ENCODE measurements at regions not wholly inside any gene's neighbourhood (a gene's known extent, or its start where the extent isn't known, plus 50 kb on each side); places are given as distances from the start of the nearest gene placed in this dataset.
"Not testable (repeated sequence)": the region's sequence is repeated elsewhere in the genome, so short reads cannot be mapped to it uniquely, and the experiment has no call there.

GRCh38 chr10:30531751-30532530 is 97.6 kb downstream of the LYZL2 start:
- DNase-seq: no peak

DNA sequence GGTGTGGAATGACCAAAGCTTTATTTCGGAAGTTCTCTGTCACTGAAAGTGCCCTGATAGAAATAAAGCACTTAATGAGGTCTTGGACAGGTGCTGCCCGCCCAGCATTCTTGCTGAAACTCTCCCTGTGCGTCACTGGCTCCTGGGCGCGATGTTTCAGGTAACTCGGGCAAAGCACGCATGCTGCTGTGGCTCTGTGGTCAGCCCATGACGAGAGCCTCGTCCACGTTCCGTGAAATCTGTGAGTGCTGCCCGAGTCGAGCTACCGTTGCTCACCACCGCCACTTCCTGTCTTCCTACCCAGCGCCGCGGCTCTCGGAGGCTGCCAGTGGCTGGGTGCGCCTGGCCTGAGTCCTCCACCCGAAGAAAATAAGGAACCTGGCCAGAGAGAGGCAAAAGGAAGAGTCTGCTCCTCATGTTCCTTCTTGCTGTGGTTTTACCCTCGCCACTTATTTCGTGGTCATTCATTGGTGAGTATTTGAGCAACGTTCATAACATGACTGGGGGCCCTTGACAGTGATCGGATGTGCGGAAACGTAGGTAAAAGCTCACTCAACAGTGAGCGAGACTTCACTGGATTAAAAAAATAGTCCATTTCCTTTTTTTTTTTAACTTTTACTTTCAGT is 95.5 kb downstream of the MAP3K8 start:
- DNase-seq: peak; percentile 72

DNA sequence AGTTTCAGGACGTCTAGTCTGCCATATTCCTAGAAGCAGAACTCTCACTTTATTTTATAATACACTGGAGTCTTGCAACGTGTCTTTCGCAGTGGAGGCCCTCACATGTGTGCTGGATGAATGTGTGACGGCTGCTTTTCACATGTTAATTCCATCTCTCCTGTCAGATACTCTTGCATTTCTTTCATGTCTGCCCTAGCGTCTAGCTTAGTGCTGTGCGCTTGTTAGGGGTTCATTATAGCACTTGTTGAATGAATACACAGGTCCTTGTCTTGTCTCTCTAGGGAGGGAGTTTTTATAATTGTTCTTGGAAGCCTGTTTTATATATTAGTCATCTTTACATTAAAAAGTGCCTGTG is 94.4 kb downstream of the MAP3K8 start:
- DNase-seq: no peak

GRCh38 chr10:30527623-30528428 is 93.8 kb downstream of the MAP3K8 start:
- peak; percentile 8 for DNase-seq

DNA sequence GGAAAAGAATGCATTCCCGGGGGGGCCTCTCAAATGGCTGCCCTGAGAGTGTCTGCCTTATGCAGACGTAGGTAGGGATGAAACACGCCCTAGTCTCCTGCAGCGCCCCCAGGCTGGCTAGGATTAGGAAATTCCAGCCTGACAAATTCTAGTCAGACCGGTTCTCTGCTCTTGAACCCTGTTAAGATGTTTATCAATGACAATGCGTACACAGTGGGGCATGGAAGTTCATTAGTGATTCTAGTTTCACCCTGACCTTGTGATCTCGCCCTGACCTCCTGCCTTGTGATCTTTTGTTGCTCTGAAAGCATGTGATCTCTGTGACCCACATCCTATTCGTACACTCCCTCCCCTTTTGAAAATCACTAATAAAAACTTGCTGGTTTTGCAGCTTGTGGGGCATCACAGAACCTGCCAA is 88.7 kb downstream of the MAP3K8 start:
- DNase-seq: not testable (repeated sequence)

GRCh38 chr10:30518907-30519306 is 84.9 kb downstream of the MAP3K8 start:
- no peak for DNase-seq
